K562 (cell line): ENCODE measurements at regions not wholly inside any gene's neighbourhood (a gene's known extent, or its start where the extent isn't known, plus 50 kb on each side); places are given as distances from the start of the nearest gene placed in this dataset.

Experiments used
- CBX5 ChIP-seq: IDR thresholded peaks from 2 replicates; pipeline ENCODE4 v1.6.1; 2014; ENCODE audit warnings: low read depth, borderline replicate concordance
- CHD2 ChIP-seq: IDR thresholded peaks from 2 replicates; pipeline ENCODE4 v1.6.1; 2011; ENCODE audit warnings: low read depth, low read length
- MEIS2 ChIP-seq: fragments of 450-650 bp; IDR thresholded peaks from 2 replicates; pipeline ENCODE4 v1.6.1; 2014; ENCODE audit warnings: mild to moderate bottlenecking; ENCODE audit not compliant: partially characterized antibody
- PREB ChIP-seq: sonication (generic); formaldehyde crosslinking; IDR thresholded peaks from 2 replicates; pipeline ENCODE4 v1.8.1; 2023; ENCODE audit warnings: mild to moderate bottlenecking, missing genetic modification reagents
- SMC3 ChIP-seq: conservative IDR thresholded peaks from 2 replicates; pipeline ENCODE4 v1.6.1; 2011; ENCODE audit warnings: low read depth, low read length, improper control_type of control experiment; ENCODE audit not compliant: insufficient read depth
- TEAD4 ChIP-seq, 2 experiments: sonication (generic) in 1 of 2; formaldehyde crosslinking in 1 of 2; IDR thresholded peaks; 2 replicates each; pipeline versions ENCODE4 v1.6.1 to v1.8.0; 2012 to 2022; ENCODE audit warnings: borderline replicate concordance in 1 of 2, inconsistent platforms in 1 of 2, low read length in 1 of 2, mild to moderate bottlenecking in 1 of 2, missing genetic modification reagents in 1 of 2
- TFAP4 ChIP-seq: sonication (generic); formaldehyde crosslinking; IDR thresholded peaks from 2 replicates; pipeline ENCODE4 v1.8.0; 2022; ENCODE audit warnings: missing genetic modification reagents, mild to moderate bottlenecking, moderate library complexity, borderline replicate concordance
- ZFP1 ChIP-seq: fragments of 450-650 bp; formaldehyde crosslinking; IDR thresholded peaks from 2 replicates; pipeline ENCODE4 v1.4.0; 2020; ENCODE audit warnings: mild to moderate bottlenecking, mixed read lengths
- ZNF695 ChIP-seq: fragments of 450-650 bp; formaldehyde crosslinking; IDR thresholded peaks from 2 replicates; pipeline ENCODE4 v1.4.0; 2020; ENCODE audit warnings: mild to moderate bottlenecking, moderate library complexity

- TF ChIP-seq TFAP4 (CRISPR knock-in tag): no peak
- no peak for TF ChIP-seq SMC3
- TF ChIP-seq PREB: no peak
- no peak for TF ChIP-seq CBX5
- TF ChIP-seq TEAD4 (IDR thresholded peaks at IDR 0.05; ENCODE audit: low read length): no peak
- no peak for TF ChIP-seq TEAD4 (CRISPR knock-in tag; IDR thresholded peaks at IDR 0.05; ENCODE audit: borderline replicate concordance)
- no peak for TF ChIP-seq ZNF695 (CRISPR knock-in tag)
- no peak for TF ChIP-seq ZFP1 (CRISPR knock-in tag)
- TF ChIP-seq MEIS2: no peak
- no peak for TF ChIP-seq CHD2
Measured at GRCh38 chr2:181164699-181165098, 184.3 kb downstream of the UBE2E3 start.
